Endothelial cell of umbilical vein (primary cell): ENCODE measurements at regions not wholly inside any gene's neighbourhood (a gene's known extent, or its start where the extent isn't known, plus 50 kb on each side); places are given as distances from the start of the nearest gene placed in this dataset.

Experiments
- BruUV-seq: library from RNA; stranded (reverse); fragments of 400-500 nt; replicated peaks from 2 replicates; lab custom pipeline; 2021; lab: Mats Ljungman, UMichigan
- CTCF ChIA-PET: fragments of 300-600, 350-600 bp; sonication (Branson Sonifier 250); formaldehyde crosslinking; loops from one replicate; lab custom pipeline; 2021; ENCODE audit warnings: antibody characterized with exemption, inconsistent platforms; lab: Charles Lee
- POLR2A ChIA-PET: fragments of 300-600, 350-600 bp; sonication (Branson Sonifier 250); formaldehyde crosslinking; loops from one replicate; lab custom pipeline; 2021; ENCODE audit warnings: antibody characterized with exemption, inconsistent platforms; lab: Charles Lee
- DNase-seq: peaks from one replicate; pipeline ENCODE4 v3.0.0-alpha.2; 2011; ENCODE audit warnings: low read depth, low spot score
- FAIRE-seq: peaks from 2 replicates; lab custom pipeline; 2011; peaks lifted over from hg19 to GRCh38; lab: Jason Lieb, UNC
- H2AFZ ChIP-seq: 2 replicates; pipeline ENCODE4 v1.6.0; 2012; ENCODE audit warnings: low read depth, low read length, control low read depth, inconsistent platforms
- H3K27ac ChIP-seq: 2 replicates; pipeline ENCODE4 v1.5.1; 2011; ENCODE audit warnings: low read depth, mild to moderate bottlenecking, control low read depth, low read length, moderate library complexity; ENCODE audit not compliant: insufficient read depth
- H3K27me3 ChIP-seq, 2 experiments: 2 replicates each; pipeline versions ENCODE4 v1.6.0 to v1.6.1; 2011; ENCODE audit warnings: low read length in 2 of 2, mixed read lengths in 1 of 2; ENCODE audit not compliant: control insufficient read depth in 2 of 2, insufficient read depth in 2 of 2
- H3K36me3 ChIP-seq, 2 experiments: 2 replicates in 1 of 2; 3 replicates in 1 of 2; pipeline ENCODE4 v1.5.1; 2011; ENCODE audit warnings: low read length in 2 of 2, mild to moderate bottlenecking in 1 of 2, moderate library complexity in 1 of 2; ENCODE audit not compliant: control insufficient read depth in 2 of 2, insufficient read depth in 2 of 2; ENCODE audit errors: extremely low read depth in 1 of 2
- H3K4me1 ChIP-seq: 3 replicates; pipeline ENCODE4 v1.5.1; 2011; ENCODE audit warnings: mild to moderate bottlenecking, low read length; ENCODE audit not compliant: control insufficient read depth, insufficient read depth; ENCODE audit errors: extremely low read depth
- H3K4me2 ChIP-seq: 2 replicates; pipeline ENCODE4 v1.6.1; 2011; ENCODE audit warnings: low read length, control low read depth, mixed read lengths; ENCODE audit not compliant: insufficient read depth
- H3K4me3 ChIP-seq, 3 experiments: fragments of 200-600 bp in 1 of 3; sonication (generic), shearing (Covaris generic) in 1 of 3; replicated peaks in 1 of 3; 2 replicates each; pipeline ENCODE4 v1.5.1; 2011 to 2016; ENCODE audit warnings: control low read depth in 3 of 3, low read length in 3 of 3, mild to moderate bottlenecking in 2 of 3, inconsistent platforms in 1 of 3, low read depth in 1 of 3, moderate library complexity in 1 of 3; ENCODE audit not compliant: insufficient read depth in 1 of 3
- H3K79me2 ChIP-seq: 2 replicates; pipeline ENCODE4 v1.6.0; 2012; ENCODE audit warnings: low read length, inconsistent platforms; ENCODE audit not compliant: control insufficient read depth, insufficient read depth
- H3K9ac ChIP-seq: replicated peaks from 2 replicates; pipeline ENCODE3; 2011; ENCODE audit warnings: low read length, control low read depth; ENCODE audit not compliant: insufficient read depth; ENCODE audit errors: extremely low read depth
- H3K9me1 ChIP-seq: replicated peaks from 3 replicates; pipeline ENCODE4 v1.6.0; 2011; ENCODE audit warnings: mild to moderate bottlenecking, low read length; ENCODE audit not compliant: control insufficient read depth, insufficient read depth; ENCODE audit errors: extremely low read depth
- H3K9me3 ChIP-seq: replicated peaks from 2 replicates; pipeline ENCODE4 v1.5.1; 2012; ENCODE audit warnings: low read length, inconsistent platforms; ENCODE audit not compliant: control insufficient read depth, insufficient read depth
- H4K20me1 ChIP-seq: replicated peaks from 2 replicates; pipeline ENCODE3; 2011; ENCODE audit warnings: mild to moderate bottlenecking, low read length; ENCODE audit not compliant: control insufficient read depth, insufficient read depth; ENCODE audit errors: extremely low read depth
- CTCF ChIP-seq, 2 donors: IDR thresholded peaks; 1 replicate in 1 of 2; 2 replicates in 1 of 2; pipeline ENCODE4 v1.5.1; 2011; ENCODE audit warnings: low read length in 2 of 2, mild to moderate bottlenecking in 2 of 2, moderate library complexity in 2 of 2, control low read depth in 1 of 2, inconsistent platforms in 1 of 2, low read depth in 1 of 2; ENCODE audit not compliant: insufficient read depth in 1 of 2; ENCODE audit errors: extremely low read depth in 1 of 2
- EZH2 ChIP-seq: IDR thresholded peaks from 2 replicates; pipeline ENCODE4 v1.6.1; 2012; ENCODE audit warnings: borderline replicate concordance, low read depth, mild to moderate bottlenecking, moderate library complexity, low read length, inconsistent platforms; ENCODE audit not compliant: severe bottlenecking
- FOS ChIP-seq: IDR thresholded peaks from 2 replicates; pipeline ENCODE4 v1.6.1; 2011; ENCODE audit warnings: mild to moderate bottlenecking, low read length, moderate library complexity, borderline replicate concordance; ENCODE audit not compliant: insufficient read depth
- GATA2 ChIP-seq: IDR thresholded peaks from 2 replicates; pipeline ENCODE4 v1.7.0; 2011; ENCODE audit warnings: low read depth, mild to moderate bottlenecking, moderate library complexity, mixed read lengths, low read length; ENCODE audit not compliant: insufficient read length, insufficient read depth
- JUN ChIP-seq: IDR thresholded peaks from 2 replicates; pipeline ENCODE4 v1.6.1; 2011; ENCODE audit warnings: borderline replicate concordance, low read depth; ENCODE audit not compliant: insufficient read length, insufficient read depth
- MAX ChIP-seq: IDR thresholded peaks from 2 replicates; pipeline ENCODE4 v1.6.1; 2011; ENCODE audit not compliant: insufficient read depth, insufficient read length
- MYC ChIP-seq: IDR thresholded peaks from one replicate; pipeline ENCODE4 v1.6.1; 2011; ENCODE audit warnings: mild to moderate bottlenecking, low read depth, low read length
- POLR2A ChIP-seq: IDR thresholded peaks from 2 replicates; pipeline ENCODE4 v1.6.1; 2012; ENCODE audit warnings: low read depth, mild to moderate bottlenecking, control low read depth, low read length
- POLR2AphosphoS5 ChIP-seq: IDR thresholded peaks from 2 replicates; pipeline ENCODE4 v1.6.1; 2012; ENCODE audit warnings: low read depth, mild to moderate bottlenecking, control low read depth, low read length, moderate library complexity; ENCODE audit not compliant: insufficient read depth
- dilution Hi-C: fragments of 300-500 bp; cut with MboI; formaldehyde crosslinking; loops from one replicate; pipeline ENCODE4 v1.15.0; 2019; ENCODE audit warnings: low sequenced_read_pairs; ENCODE audit not compliant: extremely low pct_ligation_motif_present
- intact Hi-C: fragments of 100-400 bp; cut with micrococcal nuclease; formaldehyde crosslinking; loops from one replicate; pipeline ENCODE4 v1.10.0; 2022

- Histone ChIP-seq H3K9ac (no peak overlapping the region), H3K79me2 (no peaks in the 10 kb centered on the region), H3K9me3 (peaks cover 1% of the 10 kb centered on the region), H2AFZ (no peak overlapping the region), H3K27me3 (no peaks in the 10 kb centered on the region), H3K4me3 (no peak overlapping the region), H3K9me1 (no peaks in the 10 kb centered on the region), H4K20me1 (no peaks in the 10 kb centered on the region), H3K27ac (no peak overlapping the region), H3K36me3 (no peaks in the 10 kb centered on the region), H3K4me1 (no peaks in the 10 kb centered on the region), H3K4me2 (no peak overlapping the region)
- dilution Hi-C loops = no loop called here
- POLR2A ChIA-PET = no interaction called here
- no TSS peak for BruUV-seq
- CTCF ChIA-PET = no interaction called here
- DNase-seq (no peak), FAIRE-seq (no peak)
- intact Hi-C loops = no loop called here
- no peak for TF ChIP-seq MYC
- no peak for TF ChIP-seq JUN
- no peak for TF ChIP-seq POLR2A
- no peak for TF ChIP-seq MAX
- no peak for TF ChIP-seq CTCF (IDR thresholded peaks at IDR 0.05; ENCODE audit: extremely low read depth in 1 of 2, insufficient read depth in 1 of 2, low read depth in 1 of 2, low read length in 2 of 2)
- TF ChIP-seq GATA2 = no peak
- TF ChIP-seq POLR2AphosphoS5 = no peak
- no peak for TF ChIP-seq EZH2
- no peak for TF ChIP-seq FOS
These were observed 247.2 kb upstream of the LRRN1 start for GRCh38 chr3:3551981-3552380.
